KG1 (cell line): ENCODE measurements at regions not wholly inside any gene's neighbourhood (a gene's known extent, or its start where the extent isn't known, plus 50 kb on each side); places are given as distances from the start of the nearest gene placed in this dataset.
"Not testable (repeated sequence)": the region's sequence is repeated elsewhere in the genome, so short reads cannot be mapped to it uniquely, and the experiment has no call there.

Source experiments
- DNase-seq: peaks from one replicate; lab custom pipeline; 2025; lab: John Stamatoyannopoulos, UW

GRCh38 chr9:108062680-108063079 lies 573.1 kb upstream of the KLF4 start:
- no peak for DNase-seq

GRCh38 chr9:108060175-108060574 lies 570.6 kb upstream of the KLF4 start:
- no peak for DNase-seq

DNA sequence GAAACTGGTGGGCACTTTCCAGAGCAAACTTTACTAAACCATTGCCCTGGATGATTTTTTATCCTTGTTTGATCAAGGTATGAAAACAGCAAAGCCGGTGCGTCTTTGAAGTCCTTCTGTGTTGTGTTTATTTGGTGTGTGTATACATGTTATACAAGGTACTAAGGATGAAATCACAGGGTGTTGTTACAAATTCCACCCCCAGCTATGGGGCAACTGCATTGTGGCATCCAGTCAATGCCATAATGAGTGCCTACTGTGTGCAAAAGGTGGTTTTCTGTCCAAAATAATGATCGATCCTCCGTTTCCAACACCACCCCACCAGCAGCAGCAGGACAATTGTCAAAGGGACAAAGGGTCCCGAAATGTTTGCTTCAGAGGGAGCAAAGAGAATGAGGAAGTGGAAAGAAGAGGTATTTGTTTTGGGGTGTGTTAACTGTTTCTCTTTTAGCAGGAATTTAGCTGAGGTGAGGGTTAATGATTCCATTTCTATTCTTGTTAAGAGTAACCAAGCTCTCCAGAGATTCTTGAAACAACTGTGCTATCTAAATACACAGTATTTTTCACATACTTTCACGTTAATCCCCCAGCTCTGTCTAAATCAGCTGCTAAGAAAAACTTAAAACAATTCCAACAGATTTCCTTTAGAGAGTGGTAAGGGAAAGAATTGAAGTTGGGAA lies 568.7 kb upstream of the KLF4 start:
- no peak for DNase-seq

DNA sequence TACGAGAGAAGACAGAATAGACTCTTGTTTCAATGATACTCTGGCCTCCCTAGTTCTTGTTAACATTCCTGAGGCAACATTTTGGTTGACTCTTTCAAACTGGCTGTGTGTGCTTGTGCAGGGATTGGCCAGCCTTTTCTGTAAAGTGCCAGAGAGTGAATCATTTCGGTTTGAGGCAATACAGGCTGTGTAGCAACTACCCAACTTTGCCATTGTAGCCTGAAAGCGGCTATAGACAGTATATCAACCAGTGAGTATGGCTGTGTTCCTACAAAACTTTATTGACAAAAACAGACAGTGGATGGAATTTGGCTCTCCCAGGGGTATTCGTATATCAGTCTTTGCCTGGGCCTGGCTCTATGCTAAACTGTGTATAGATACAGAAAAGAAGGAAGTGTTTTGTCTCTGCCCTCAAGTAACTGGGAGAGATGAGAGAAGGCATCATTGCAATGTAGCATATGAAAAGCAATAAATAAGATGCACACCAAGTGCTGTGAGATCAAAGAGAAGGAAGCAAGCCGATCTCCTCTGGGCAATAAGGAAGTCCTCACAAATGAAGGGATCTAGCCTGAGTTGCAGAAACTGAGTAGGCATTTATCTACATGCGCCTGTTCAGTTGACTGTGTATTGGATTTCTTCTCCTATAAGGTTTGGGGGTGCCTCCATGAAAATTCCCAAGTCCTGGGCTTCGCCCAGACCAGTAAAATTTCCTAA lies 568.0 kb upstream of the KLF4 start:
- DNase-seq: no peak

GRCh38 chr9:108056805-108057386 lies 567.3 kb upstream of the KLF4 start:
- DNase-seq: no peak

DNA sequence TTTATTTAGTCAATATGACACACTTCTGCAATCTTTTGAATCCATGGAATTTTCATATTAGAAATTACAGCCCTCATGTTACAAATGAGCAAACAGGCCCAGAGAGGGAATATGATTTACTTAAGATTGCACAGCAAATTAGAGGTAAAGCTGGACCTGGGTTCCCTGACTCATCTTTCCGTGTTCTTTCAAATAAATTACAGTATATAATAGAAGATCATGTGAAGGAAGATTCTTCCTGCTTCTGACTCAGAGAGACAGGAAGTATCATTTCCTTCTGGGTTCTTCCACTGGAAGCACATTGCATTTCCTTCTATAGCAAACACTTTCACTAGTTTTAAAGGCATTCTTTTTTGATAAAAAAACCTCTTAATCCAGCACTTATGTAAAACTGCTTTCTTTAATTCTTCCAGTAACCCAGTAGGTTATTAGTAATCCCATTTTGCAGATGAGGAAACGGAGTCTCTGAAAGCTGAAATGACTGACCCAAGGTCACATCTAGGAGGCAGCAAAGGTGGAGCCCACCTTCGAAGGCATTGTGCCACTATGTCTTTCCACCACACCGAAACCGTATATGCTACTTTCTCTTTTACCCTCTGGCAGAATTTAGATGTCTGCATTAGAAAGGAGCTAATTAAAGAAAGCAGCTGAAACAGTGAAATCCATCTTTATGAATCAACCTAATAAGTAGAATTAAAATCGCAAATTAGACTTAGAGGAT lies 566.7 kb upstream of the KLF4 start:
- no peak for DNase-seq

DNA sequence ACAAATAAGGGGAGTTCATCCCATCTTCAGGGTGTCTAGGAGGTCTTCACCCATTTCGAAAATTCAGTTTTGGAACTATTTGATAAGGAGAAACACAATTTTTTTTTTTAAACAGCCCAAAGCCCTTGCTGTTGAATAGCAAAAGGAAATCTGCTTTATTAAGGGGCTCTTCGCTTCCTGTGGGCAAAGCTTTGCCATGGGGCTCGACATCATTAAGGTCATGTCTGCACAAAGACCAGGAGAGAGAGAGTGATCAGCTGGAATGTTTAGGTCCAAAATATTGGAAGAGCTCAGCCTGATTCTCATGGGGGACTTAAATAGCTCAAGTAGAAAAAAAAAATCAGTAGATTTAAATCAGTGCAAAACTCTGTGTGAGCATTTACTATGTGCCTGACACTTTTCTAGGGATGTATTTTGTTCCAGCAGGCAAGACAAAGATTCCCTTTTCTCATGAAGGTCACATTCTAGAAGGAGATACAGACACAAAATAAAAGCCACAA lies 564.6 kb upstream of the KLF4 start:
- no peak for DNase-seq

- DNase-seq: no peak
Observed at GRCh38 chr9:108053555-108054061, 564.0 kb upstream of the KLF4 start.

GRCh38 chr9:108052431-108053080 lies 563.0 kb upstream of the KLF4 start:
- DNase-seq: no peak

GRCh38 chr9:108050894-108051293 lies 561.3 kb upstream of the KLF4 start:
- DNase-seq: no peak

DNA sequence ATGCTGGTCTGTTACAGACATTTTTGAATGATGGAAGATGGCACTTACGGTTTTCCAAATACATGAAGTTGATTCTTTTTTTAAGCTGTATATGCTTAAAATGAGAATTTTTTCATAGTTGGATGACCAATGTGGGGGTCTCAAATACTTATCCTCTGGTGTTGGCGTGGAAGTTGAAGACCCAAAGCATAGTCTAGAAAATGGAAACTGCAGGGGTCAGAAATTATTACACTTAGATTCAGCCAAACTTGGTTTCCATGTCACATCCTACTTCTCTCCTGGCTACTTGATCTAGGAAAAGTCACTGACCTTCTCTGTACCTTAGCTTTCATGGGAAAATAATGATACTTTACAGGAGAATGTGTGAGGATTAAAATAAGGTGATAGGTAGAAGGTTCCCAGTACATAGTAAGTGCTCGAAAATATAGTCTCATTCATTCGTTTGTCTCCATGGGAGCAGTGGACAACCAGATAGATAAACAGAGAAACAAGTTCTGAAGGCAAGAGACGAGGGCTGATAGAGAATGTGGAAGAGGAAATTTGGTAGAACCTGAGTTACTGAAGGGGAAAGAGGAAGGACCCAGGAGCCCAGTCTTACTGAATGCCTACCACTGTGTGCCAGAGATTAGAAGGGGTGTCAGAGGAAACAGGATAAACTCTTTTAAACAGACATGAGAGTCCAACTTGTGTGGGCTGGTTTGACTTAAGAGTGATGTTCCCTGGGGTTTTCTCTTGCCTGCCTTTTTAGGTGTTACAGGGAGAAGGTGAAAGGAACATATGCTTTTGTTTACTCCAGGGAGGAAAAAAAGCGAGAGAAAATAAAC lies 560.3 kb upstream of the KLF4 start:
- DNase-seq: no peak

DNA sequence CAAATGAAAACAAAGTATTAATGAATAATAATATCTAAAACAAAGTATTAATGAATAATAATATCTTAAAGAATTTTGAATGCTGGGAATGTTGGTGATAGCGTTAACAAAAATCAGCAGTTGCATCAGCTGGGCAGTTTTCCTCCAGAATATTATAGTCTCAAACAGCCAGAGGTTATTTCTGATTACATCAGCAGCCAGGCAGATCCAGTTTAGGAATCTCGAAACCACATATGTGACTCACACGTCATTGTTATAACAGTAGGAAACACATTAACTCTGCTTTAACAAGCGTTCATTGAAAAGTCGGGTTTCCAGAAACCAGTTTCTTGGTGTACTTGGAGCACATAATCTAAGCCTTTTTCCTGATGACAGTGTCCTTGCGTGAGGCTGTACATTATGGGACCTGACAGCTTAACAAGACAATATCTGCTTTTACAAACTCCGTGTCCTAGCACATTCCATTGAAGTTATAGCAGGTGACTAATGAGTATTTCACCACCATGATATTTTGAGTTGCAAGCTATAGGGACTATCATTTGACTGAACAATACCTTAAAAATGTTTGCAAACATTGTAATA lies 559.5 kb upstream of the KLF4 start:
- DNase-seq: no peak

- no peak for DNase-seq
Observed at GRCh38 chr9:108048406-108049025, 558.9 kb upstream of the KLF4 start.

GRCh38 chr9:108047777-108048176 lies 558.2 kb upstream of the KLF4 start:
- DNase-seq: not testable (repeated sequence)

GRCh38 chr9:108047264-108047663 lies 557.7 kb upstream of the KLF4 start:
- DNase-seq: no peak

DNA sequence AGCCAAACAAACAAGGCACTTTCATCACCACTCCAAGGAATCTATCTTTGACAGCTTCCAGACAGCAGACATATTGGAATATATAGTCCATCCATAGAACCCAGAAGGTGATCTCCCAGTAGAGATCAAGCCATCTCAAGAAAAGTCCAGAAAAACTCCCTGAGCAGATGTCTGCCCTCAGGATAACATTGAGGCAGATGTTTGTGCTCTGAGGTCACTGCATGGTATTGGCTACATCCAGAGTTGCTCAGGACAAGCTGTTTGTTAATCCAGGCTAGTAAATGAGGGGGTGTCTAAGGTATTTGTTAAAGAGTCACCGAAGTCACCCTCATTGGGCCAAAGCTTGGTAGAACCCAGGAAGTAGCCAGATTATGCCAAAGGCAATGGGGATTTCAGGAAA lies 556.3 kb upstream of the KLF4 start:
- DNase-seq: no peak

- no peak for DNase-seq
Observed at GRCh38 chr9:108043585-108043984, 554.0 kb upstream of the KLF4 start.

- no peak for DNase-seq
Observed at GRCh38 chr9:108041551-108041950, 552.0 kb upstream of the KLF4 start.

GRCh38 chr9:108040783-108041182 lies 551.2 kb upstream of the KLF4 start:
- no peak for DNase-seq

DNA sequence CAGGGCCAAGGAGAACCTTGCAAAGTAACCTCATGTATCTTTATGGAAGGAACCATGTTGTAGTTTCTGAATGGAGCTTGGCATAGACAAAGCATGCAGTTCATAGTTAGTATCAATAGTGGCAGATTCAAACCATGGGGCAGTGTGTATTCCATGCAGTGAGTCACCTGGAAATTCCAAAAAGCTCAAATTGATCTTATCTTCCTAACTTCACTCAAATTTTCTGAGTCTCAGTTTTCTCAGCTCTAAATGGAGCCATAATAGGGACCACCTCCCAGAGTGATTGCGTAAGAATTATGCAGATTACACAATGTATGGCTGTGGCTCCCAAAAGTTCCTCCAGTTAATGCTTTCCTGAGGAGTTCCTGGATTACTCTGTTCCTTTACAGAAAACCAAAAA lies 549.9 kb upstream of the KLF4 start:
- DNase-seq: no peak
